Calu3 (cell line): ENCODE measurements at regions not wholly inside any gene's neighbourhood (a gene's known extent, or its start where the extent isn't known, plus 50 kb on each side); places are given as distances from the start of the nearest gene placed in this dataset.

ENCODE experiments used
- BruUV-seq: library from RNA; stranded (reverse); fragments of 400-500 nt; replicated peaks from 2 replicates; lab custom pipeline; 2021; lab: Mats Ljungman, UMichigan
- CTCF ChIA-PET: fragments of 300-600 bp; sonication (Branson Sonifier 250); formaldehyde crosslinking; loops from one replicate; lab custom pipeline; 2022; ENCODE audit warnings: antibody characterized with exemption; lab: Charles Lee
- DNase-seq: peaks from one replicate; pipeline ENCODE4 v3.0.0; 2022
- H3K27ac Mint-ChIP-seq: one replicate; pipeline ENCODE4 v1.8.0; 2022; ENCODE audit warnings: mixed read lengths; ENCODE audit not compliant: unreplicated experiment
- H3K27me3 Mint-ChIP-seq: one replicate; pipeline ENCODE4 v1.8.0; 2022; ENCODE audit warnings: mixed read lengths; ENCODE audit not compliant: unreplicated experiment
- H3K36me3 Mint-ChIP-seq: one replicate; pipeline ENCODE4 v1.8.0; 2022; ENCODE audit warnings: mild to moderate bottlenecking, moderate library complexity, mixed read lengths; ENCODE audit not compliant: insufficient read depth, unreplicated experiment
- H3K4me1 Mint-ChIP-seq: one replicate; pipeline ENCODE4 v1.8.0; 2022; ENCODE audit warnings: mild to moderate bottlenecking, low read depth, mixed read lengths; ENCODE audit not compliant: unreplicated experiment
- H3K4me3 Mint-ChIP-seq: one replicate; pipeline ENCODE4 v1.8.0; 2022; ENCODE audit warnings: mild to moderate bottlenecking, low read depth, moderate library complexity, mixed read lengths; ENCODE audit not compliant: unreplicated experiment
- H3K9me3 Mint-ChIP-seq: one replicate; pipeline ENCODE4 v1.8.0; 2022; ENCODE audit warnings: low read depth, mixed read lengths; ENCODE audit not compliant: unreplicated experiment
- CTCF ChIP-seq: fragments of 200-600 bp; IDR thresholded peaks from one replicate; pipeline ENCODE4 v1.8.0; 2022; ENCODE audit warnings: antibody characterized with exemption; ENCODE audit not compliant: unreplicated experiment
- intact Hi-C: fragments of 100-400 bp; cut with micrococcal nuclease; formaldehyde crosslinking; loops from one replicate; pipeline ENCODE4 v1.10.0; 2022; ENCODE audit not compliant: unreplicated experiment

GRCh38 chr2:2831633-2832032 is 500.6 kb upstream of the MYT1L start:
- H3K9me3 Mint-ChIP-seq, result peaks cover 15% of the 10 kb centered on the region
- no TSS peak for BruUV-seq

GRCh38 chr2:2830576-2830975 is 499.5 kb upstream of the MYT1L start:
- Mint-ChIP-seq H3K27ac (no peak overlapping the region), H3K4me1 (no peaks in the 10 kb centered on the region), H3K36me3 (no peaks in the 10 kb centered on the region), H3K27me3 (no peaks in the 10 kb centered on the region), H3K4me3 (no peak overlapping the region), H3K9me3 (peaks cover 15% of the 10 kb centered on the region)
- CTCF ChIA-PET, result no interaction called here
- BruUV-seq, result no TSS peak
- no peak for DNase-seq
- TF ChIP-seq CTCF, result no peak
- intact Hi-C loops, result no loop called here

More at GRCh38 chr2:2831633-2832032, 500.6 kb upstream of the MYT1L start:
- intact Hi-C loops, result no loop called here
- Mint-ChIP-seq H3K4me1 (no peaks in the 10 kb centered on the region), H3K27me3 (no peaks in the 10 kb centered on the region), H3K27ac (no peak overlapping the region), H3K36me3 (no peaks in the 10 kb centered on the region), H3K4me3 (no peak overlapping the region)
- no peak for DNase-seq
- TF ChIP-seq CTCF, result no peak
- CTCF ChIA-PET, result no interaction called here

GRCh38 chr2:2828774-2829368 is 497.8 kb upstream of the MYT1L start:
- no peak for DNase-seq
- Mint-ChIP-seq H3K36me3 (no peaks in the 10 kb centered on the region), H3K27ac (no peak overlapping the region), H3K9me3 (peaks cover 25% of the 10 kb centered on the region), H3K4me3 (no peak overlapping the region), H3K4me1 (no peaks in the 10 kb centered on the region), H3K27me3 (no peaks in the 10 kb centered on the region)
- TF ChIP-seq CTCF, result no peak
- intact Hi-C loops, result no loop called here
- CTCF ChIA-PET, result no interaction called here
- BruUV-seq, result no TSS peak

- Mint-ChIP-seq H3K4me3 (no peak overlapping the region), H3K27me3 (no peaks in the 10 kb centered on the region), H3K27ac (no peak overlapping the region), H3K36me3 (no peaks in the 10 kb centered on the region), H3K4me1 (no peaks in the 10 kb centered on the region), H3K9me3 (peaks cover 23% of the 10 kb centered on the region)
- no peak for DNase-seq
- BruUV-seq, result no TSS peak
- CTCF ChIA-PET, result no interaction called here
- intact Hi-C loops, result no loop called here
- no peak for TF ChIP-seq CTCF
These were observed 496.7 kb upstream of the MYT1L start for GRCh38 chr2:2827761-2828221.
